HG02973 (cell line): ENCODE measurements at regions not wholly inside any gene's neighbourhood (a gene's known extent, or its start where the extent isn't known, plus 50 kb on each side); places are given as distances from the start of the nearest gene placed in this dataset.
A peak's percentile ranks its signal among the peaks of the same experiment; 100 is the strongest.

Source experiments
- ATAC-seq: cut with Tn5 transposase; IDR thresholded peaks from one replicate; pipeline ENCODE4 v1.9.1; 2021; ENCODE audit warnings: moderate library complexity; ENCODE audit not compliant: unreplicated experiment

GRCh38 chr15:70508561-70509281, 254.6 kb downstream of the UACA start:
- no peak for ATAC-seq

- no peak for ATAC-seq
Measured at GRCh38 chr15:70507772-70508371, 255.5 kb downstream of the UACA start.

- ATAC-seq, result no peak
Measured at GRCh38 chr15:70505936-70506912, 257.1 kb downstream of the UACA start.

- no peak for ATAC-seq
Measured at GRCh38 chr15:70505411-70505919, 257.9 kb downstream of the UACA start.

GRCh38 chr15:70504988-70505387, 258.4 kb downstream of the UACA start:
- ATAC-seq, result no peak

GRCh38 chr15:70504299-70504951, 258.9 kb downstream of the UACA start:
- peak; percentile 44 for ATAC-seq

- ATAC-seq, result no peak
Measured at GRCh38 chr15:70503798-70504298, 259.5 kb downstream of the UACA start.

- ATAC-seq, result peak; percentile 32
Measured at GRCh38 chr15:70503073-70503745, 260.1 kb downstream of the UACA start.

- ATAC-seq, result no peak
Measured at GRCh38 chr15:70502529-70502928, 260.8 kb downstream of the UACA start.

GRCh38 chr15:70501849-70502248, 261.5 kb downstream of the UACA start:
- ATAC-seq, result no peak

- no peak for ATAC-seq
Measured at GRCh38 chr15:70501121-70501727, 262.1 kb downstream of the UACA start.

- ATAC-seq, result no peak
Measured at GRCh38 chr15:70499791-70500190, 263.6 kb downstream of the UACA start.

GRCh38 chr15:70498096-70498626, 265.2 kb downstream of the UACA start:
- ATAC-seq, result no peak

- ATAC-seq, result no peak
Measured at GRCh38 chr15:70497661-70498060, 265.7 kb downstream of the UACA start.

GRCh38 chr15:70495991-70496599, 267.3 kb downstream of the UACA start:
- ATAC-seq, result no peak

GRCh38 chr15:70494852-70495571, 268.3 kb downstream of the UACA start:
- no peak for ATAC-seq

GRCh38 chr15:70494517-70494851, 268.9 kb downstream of the UACA start:
- ATAC-seq, result no peak

- no peak for ATAC-seq
Measured at GRCh38 chr15:70493787-70494516, 269.4 kb downstream of the UACA start.
